ENCODE measurements at regions not wholly inside any gene's neighbourhood (a gene's known extent, or its start where the extent isn't known, plus 50 kb on each side); places are given as distances from the start of the nearest gene placed in this dataset.
"Not testable (repeated sequence)": the region's sequence is repeated elsewhere in the genome, so short reads cannot be mapped to it uniquely, and the experiment has no call there.

DNA sequence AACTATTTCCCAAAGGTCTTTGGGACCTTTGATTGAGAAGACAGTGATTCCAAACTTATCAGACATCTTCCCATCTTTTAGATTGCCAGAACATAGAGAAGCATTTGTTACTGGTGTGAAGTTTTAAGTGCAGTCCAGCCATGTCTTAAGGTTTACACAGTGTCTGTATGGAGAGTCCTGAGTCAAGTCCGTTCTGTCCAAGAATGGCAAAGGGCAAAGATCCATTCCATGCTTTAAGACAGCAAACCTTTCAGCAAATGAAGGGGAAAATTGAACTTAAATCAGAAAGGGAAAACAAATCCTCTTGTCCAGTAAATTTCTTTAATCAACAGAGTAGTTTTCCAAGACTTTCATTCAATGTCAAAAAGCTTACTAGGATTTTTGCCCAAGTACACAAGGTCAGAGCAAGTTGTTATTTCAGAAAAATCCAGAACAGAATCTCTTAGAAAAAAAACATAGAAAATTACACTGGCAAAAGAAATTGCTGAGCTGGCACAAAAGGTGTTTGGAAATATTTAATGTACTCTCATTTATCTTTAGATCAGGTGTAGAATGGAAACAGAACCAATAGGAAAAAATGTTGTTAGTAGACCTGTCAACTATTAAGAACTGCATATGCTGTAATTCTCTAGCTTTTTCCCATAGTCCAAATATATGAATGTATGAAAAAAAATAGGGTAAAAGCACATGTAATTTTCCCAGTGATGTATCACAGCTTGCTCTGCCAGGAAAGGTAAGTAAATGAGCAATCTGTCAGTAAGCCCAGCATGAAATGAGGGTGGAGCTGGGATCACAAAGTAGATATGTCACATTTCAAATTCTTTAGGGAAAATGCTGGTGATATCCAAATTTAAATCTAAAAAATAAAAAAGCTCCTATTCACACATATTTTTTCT, 1099.9 kb downstream of the TUSC7 start:
- no peak for DNase-seq

DNA sequence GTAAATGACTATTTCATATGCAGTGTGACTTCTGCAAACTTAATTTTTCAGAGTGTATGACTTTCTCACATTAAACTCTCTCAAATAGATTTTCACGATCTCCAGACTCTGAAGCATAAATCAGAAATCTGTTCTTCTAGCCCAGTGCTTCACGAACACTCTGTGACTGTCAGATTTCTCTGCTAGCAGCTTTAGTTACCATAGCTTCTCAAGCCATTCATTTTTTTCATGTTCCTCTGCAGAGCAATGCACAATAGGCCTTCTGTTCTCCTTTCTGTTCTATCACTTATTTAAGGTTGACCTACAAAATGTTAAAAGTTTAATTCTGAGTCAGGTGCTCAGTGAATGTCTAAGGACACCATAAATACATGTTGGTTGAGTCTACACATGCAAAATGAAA, 1102.2 kb downstream of the TUSC7 start:
- DNase-seq, result no peak

DNA sequence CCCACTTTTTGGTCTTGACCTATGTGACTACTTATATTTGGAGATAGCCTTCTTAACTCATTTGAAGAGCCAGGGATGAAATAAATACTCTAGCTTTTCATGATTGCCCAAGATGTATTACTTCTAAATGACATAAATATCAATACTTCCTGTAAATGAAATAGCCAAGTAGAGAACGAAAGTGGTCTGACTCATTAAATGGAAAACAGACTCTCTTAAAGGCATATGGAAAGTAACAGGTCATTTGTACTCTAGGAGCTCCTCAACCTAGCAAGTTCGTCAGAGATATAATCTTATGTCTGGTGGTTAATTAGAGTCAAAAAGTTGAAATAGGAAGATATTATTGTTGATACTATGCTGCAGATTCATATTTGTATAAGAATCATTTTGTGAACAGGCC, 1105.4 kb downstream of the TUSC7 start:
- no peak for DNase-seq

DNA sequence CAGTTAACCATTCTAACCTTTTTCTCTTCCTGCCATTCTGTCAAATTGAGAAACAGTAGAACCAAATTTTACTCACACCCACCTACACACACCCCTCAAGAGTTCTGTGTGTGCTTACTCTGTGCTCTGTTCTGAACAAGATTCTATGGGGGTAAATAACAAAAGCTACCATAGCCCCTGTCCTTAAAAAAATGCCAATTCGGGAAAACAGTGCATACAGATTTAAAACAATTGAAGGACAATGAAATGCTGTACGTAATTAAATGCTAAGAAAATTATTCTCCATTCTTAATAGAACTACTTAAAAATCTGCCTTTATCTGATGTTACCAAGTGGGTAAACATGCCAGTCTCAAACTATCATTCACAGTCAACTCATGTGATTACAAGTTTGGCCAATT, 1107.5 kb downstream of the TUSC7 start:
- no peak for DNase-seq

DNA sequence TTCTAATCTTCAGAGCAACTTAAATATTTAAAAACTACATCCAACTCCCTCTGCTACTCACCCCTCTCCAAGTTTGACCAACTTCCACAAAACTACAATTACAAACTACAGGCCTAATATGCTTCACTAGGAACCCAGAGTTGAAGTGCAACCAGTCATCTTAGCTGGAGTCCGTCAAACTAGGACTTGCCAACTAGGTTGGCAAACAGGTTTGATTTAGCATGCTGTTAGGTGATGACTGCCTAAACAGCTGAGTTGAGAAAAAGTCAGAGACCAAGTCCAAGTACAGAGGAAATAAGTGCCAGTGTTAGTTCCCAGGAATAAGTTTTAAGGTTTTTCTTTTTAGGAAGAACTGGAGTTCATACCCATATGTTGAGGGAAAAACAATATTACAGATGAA, 1109.0 kb downstream of the TUSC7 start:
- no peak for DNase-seq

GRCh38 chr3:117820658-117821299, 1111.2 kb downstream of the TUSC7 start:
- no peak for DNase-seq

GRCh38 chr3:117822416-117822815, 1112.8 kb downstream of the TUSC7 start:
- DNase-seq, result no peak

DNA sequence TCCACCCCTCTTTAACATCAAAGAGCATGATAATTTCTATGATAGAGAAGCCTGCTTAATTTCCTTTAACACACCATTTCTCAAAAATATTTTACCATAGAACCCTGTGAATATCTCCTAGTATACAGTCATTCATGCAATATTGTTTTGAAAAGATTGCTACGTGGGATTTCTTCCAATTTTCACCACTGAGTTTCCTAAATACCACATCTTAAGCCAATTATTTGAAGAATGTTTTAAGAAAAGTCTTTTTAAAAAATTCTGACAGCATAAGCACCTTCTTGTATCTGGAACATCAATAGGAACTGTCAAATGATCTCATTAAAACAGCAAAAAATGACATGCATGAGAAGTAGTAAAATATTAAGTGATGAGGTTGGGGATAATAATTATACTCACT, 1126.7 kb downstream of the TUSC7 start:
- no peak for DNase-seq

DNA sequence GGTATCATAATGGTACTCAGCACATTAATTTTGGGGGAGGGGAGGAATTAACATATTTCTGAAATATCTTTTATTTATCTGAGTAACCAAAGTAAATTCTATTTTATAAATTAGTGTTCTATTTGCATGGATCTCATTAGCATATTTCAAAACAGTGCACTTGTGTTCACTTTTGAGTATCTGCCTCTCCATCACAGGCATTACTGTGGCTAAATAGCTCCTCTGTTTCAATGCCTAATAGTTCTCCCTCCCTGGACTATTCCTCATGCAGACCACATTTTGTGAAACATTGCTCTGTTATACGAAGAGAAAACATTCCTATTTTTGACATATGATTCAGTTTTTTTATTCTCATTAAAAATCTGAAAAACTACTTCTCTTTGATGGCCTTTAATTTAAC, 1127.8 kb downstream of the TUSC7 start:
- no peak for DNase-seq

GRCh38 chr3:117842086-117842485, 1132.5 kb downstream of the TUSC7 start:
- no peak for DNase-seq

- no peak for DNase-seq
Measured at GRCh38 chr3:117843356-117843755, 1133.8 kb downstream of the TUSC7 start.

DNA sequence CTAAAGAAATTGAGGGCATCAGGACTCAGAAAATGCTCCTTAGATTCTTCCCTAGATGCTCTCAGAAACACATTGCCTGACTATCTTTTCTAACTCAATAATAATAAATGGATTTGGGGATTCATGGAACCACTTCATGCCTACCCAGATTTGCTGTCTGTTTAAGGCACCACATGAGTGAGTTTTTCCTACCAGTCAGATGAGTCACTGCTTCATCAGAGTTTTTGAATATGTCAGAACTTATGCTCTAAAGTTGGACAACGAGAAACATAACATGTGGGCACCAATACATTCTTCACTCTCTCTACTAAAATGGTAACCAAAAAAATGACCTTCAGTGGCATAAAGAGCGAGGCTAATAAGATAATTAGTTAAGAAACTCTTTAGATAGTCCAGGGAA, 1135.1 kb downstream of the TUSC7 start:
- no peak for DNase-seq

GRCh38 chr3:117846238-117846637, 1136.7 kb downstream of the TUSC7 start:
- DNase-seq, result no peak

DNA sequence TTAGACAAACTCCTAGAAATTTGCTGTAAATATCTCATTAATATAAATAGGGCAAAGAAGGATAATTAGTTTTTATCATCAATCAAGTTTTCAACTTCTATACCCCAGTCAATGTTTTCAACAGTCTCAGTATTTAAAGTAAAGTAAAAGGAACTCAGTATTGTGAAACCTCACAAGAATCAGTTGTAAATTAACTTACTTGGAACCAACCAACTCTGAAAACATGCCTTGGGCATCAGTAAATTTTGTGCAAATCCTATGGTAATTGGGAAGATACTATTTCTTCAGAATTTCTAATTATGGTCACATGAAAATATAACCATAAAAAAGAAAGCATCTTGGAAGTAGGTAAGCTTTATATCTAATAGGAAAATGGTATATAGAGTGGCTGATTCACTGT, 1139.0 kb downstream of the TUSC7 start:
- no peak for DNase-seq

DNA sequence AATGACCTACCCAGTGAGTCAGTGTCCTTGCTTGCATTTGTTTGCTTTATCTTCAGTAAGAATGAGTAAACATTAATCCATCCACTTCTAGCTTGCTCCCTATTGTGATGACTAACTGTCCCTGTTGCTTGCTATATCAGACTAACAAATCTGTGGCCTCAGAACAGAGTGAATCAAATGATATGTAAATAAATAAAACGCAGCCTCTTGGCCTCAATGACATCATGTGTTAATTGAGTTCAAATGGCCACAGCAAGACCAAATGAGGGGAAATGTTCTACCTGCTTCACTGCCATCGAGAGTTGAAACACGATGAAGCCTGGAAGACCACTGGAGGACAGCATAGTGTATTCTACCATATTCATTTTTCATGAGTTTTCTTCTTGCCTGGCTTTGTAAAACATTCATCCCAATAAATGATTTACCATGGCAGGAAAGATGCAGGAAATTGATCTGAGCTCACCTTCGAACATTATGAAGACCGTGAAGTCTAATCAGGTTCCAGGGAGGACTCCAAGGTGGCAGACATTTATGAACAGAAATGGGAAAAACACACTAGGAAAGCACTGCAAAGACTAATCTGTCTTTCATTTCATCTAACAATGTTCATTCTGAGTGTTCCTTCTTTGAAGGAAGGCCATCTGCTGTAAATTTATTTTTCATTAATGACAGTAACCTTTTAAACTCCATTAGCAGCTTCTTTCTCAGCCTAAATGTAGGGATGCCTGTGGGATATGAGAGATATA, 1144.5 kb downstream of the TUSC7 start:
- DNase-seq, result peak; percentile 71

DNA sequence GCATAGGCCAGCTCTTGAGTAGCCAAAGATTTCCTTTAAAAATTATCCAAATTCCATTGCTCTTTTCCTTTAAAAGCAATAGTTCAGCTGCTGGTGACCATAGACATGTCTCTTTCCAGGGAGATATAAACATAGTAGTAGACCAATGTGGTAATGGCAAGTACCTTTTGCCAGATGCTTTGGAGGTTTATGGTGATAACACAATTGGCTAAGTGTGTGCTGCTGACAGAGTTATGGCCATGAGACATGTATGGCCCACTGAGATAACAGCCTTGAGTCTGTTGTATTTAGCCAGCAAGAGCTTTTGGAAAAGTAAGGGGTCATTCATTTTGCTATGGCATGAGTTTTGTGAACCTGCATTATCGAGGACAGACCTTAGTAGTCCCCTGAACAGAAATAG, 1146.8 kb downstream of the TUSC7 start:
- no peak for DNase-seq

DNA sequence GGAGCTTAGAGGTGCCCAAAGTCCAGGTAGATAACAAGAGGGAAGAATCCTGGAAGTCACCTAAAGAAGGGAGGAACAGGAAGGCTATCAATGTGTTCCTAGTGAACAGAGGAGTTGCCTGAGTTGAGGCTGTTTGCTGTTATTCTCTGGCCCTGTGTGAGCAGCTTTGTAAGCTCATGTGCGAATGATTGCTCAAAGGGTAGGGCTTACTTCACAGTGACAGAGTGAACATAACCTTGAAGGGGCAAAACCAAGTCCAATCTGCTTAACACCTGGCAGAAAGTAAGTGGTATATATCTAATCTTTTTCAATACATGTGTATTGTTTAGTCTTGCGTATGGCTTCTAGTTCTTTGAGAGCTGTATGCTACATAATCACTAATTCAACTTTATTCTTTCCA, 1153.6 kb downstream of the TUSC7 start:
- DNase-seq, result no peak

- DNase-seq, result no peak
Measured at GRCh38 chr3:117865338-117865737, 1155.8 kb downstream of the TUSC7 start.

DNA sequence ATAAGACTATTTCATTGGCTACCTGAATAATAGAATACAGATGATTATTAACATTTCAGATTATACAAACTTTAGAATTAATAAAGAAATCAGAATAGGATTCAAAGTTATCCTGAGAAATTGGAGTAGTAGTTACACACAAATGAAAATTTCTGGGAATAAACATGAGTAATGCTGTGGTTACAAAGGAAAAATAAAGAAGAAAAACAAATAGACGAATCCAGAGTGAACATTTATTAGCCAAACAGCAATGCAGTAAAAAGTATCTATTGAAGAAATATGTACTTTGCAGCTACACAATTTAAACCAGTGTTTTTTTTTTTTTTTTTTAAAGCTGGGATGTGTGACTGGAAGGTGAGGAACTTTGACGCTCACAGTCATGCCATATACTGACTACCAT, 1159.2 kb downstream of the TUSC7 start:
- DNase-seq, result no peak

GRCh38 chr3:117871934-117872333, 1162.4 kb downstream of the TUSC7 start:
- DNase-seq, result no peak

DNA sequence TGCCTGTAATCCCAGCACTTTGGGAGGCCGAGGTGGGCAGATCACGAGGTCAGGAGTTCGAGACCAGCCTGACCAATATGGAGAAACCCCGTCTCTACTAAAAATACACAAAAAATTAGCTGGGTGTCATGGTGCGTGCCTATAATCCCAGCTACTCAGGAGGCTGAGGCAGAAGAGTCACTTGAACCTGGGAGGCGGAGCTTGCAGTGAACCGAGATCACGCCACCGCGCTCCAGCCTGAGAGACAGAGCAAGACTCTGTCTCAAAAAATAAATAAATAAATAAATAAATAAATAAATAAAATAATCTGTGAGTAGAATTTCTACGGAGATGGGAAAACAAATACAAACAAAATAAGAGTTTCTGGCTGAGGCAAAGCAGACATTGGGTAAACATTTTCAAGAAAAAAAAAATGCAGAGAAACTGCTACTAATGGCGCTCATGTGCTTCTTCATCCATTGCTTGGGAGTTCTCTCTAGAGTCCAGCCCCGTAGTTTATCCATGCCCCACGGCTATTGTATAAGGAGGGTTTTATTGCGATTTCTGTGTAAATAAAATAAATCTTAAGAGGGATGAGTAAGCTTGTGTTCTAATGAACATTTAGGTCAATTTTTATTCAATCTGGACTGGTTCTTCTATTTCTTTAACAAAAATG, 1161.9 kb downstream of the IGSF11 start:
- DNase-seq, result not testable (repeated sequence)

DNA sequence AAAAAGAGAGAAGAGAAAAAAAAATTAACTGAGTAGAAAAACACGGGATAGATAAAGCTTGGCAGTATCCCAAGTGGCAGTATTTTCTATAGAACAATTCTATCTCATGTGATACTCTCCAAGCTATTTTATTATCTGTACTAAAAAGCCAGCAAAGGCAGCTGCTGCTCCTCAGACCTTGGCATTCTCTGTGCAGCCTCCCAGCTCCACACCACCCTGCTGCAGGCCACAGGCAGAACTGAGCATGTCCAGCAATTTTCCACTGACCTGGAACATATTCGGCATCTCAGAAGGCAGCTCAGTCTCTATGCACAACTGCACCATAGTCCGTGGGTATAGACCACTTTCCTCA, 1161.4 kb downstream of the IGSF11 start:
- no peak for DNase-seq

GRCh38 chr3:117874028-117874690, 1160.5 kb downstream of the IGSF11 start:
- no peak for DNase-seq

Data from NCI-H748 treated with DMSO at 0.1 percent for 48 hours (cell line).